PFSK-1 (cell line): ENCODE measurements at regions not wholly inside any gene's neighbourhood (a gene's known extent, or its start where the extent isn't known, plus 50 kb on each side); places are given as distances from the start of the nearest gene placed in this dataset.

Experiments
- FOXP2 ChIP-seq: optimal IDR thresholded peaks from 2 replicates; pipeline ENCODE3; 2011; ENCODE audit warnings: borderline replicate concordance, control low read depth, inconsistent platforms; ENCODE audit not compliant: insufficient read depth; ENCODE audit errors: extremely low read length, extremely low read depth
- POLR2AphosphoS5 ChIP-seq: IDR thresholded peaks from 2 replicates; pipeline ENCODE4 v1.6.1; 2012; ENCODE audit warnings: low read depth, mild to moderate bottlenecking, control low read depth, low read length, moderate library complexity
- REST ChIP-seq, 2 experiments: IDR thresholded peaks; 2 replicates each; pipeline versions ENCODE4 v1.6.1 to v1.8.0; 2011 to 2012; ENCODE audit warnings: low read depth in 2 of 2, low read length in 2 of 2, control low read depth in 1 of 2, inconsistent platforms in 1 of 2, mild to moderate bottlenecking in 1 of 2, moderate library complexity in 1 of 2; ENCODE audit not compliant: insufficient read depth in 1 of 2
- SIN3A ChIP-seq: IDR thresholded peaks from 2 replicates; pipeline ENCODE4 v1.6.1; 2012; ENCODE audit warnings: mild to moderate bottlenecking, low read length, moderate library complexity, borderline replicate concordance; ENCODE audit not compliant: insufficient read depth
- TAF1 ChIP-seq: IDR thresholded peaks from 2 replicates; pipeline ENCODE4 v1.6.1; 2012; ENCODE audit warnings: low read length, control low read depth, borderline replicate concordance; ENCODE audit not compliant: insufficient read depth

GRCh38 chr5:166172597-166172996 is 2118.8 kb upstream of the WWC1 start:
- no peak for TF ChIP-seq SIN3A
- TF ChIP-seq FOXP2, result no peak

GRCh38 chr5:166178411-166179080 is 2112.9 kb upstream of the WWC1 start:
- TF ChIP-seq POLR2AphosphoS5 (no peak), REST (IDR thresholded peaks at IDR 0.05; ENCODE audit: insufficient read depth in 1 of 2, low read depth in 2 of 2, low read length in 2 of 2) (no peak), FOXP2 (no peak)

GRCh38 chr5:166185185-166185584 is 2106.3 kb upstream of the WWC1 start:
- TF ChIP-seq REST (IDR thresholded peaks at IDR 0.05; ENCODE audit: insufficient read depth in 1 of 2, low read depth in 2 of 2, low read length in 2 of 2) (no peak), SIN3A (no peak), POLR2AphosphoS5 (no peak), FOXP2 (no peak), TAF1 (no peak)

GRCh38 chr5:166188501-166189325 is 2102.7 kb upstream of the WWC1 start:
- TF ChIP-seq SIN3A (no peak), TAF1 (no peak), REST (IDR thresholded peaks at IDR 0.05; ENCODE audit: insufficient read depth in 1 of 2, low read depth in 2 of 2, low read length in 2 of 2) (no peak), FOXP2 (no peak)

GRCh38 chr5:166192696-166193095 is 2098.7 kb upstream of the WWC1 start:
- TF ChIP-seq SIN3A, result no peak
- no peak for TF ChIP-seq FOXP2
- no peak for TF ChIP-seq REST (IDR thresholded peaks at IDR 0.05; ENCODE audit: insufficient read depth in 1 of 2, low read depth in 2 of 2, low read length in 2 of 2)
- TF ChIP-seq POLR2AphosphoS5, result no peak
